SH-SY5Y (cell line): ENCODE measurements at regions not wholly inside any gene's neighbourhood (a gene's known extent, or its start where the extent isn't known, plus 50 kb on each side); places are given as distances from the start of the nearest gene placed in this dataset.

Source experiments
- GATA2 ChIP-seq: IDR thresholded peaks from 2 replicates; pipeline ENCODE4 v1.6.1; 2011; ENCODE audit warnings: mild to moderate bottlenecking, low read depth, low read length
- GATA3 ChIP-seq: IDR thresholded peaks from 2 replicates; pipeline ENCODE4 v1.6.1; 2011; ENCODE audit warnings: low read depth, mild to moderate bottlenecking, low read length, moderate library complexity

GRCh38 chr11:25435197-25435596 is 896.7 kb upstream of the ANO3 start:
- TF ChIP-seq GATA2 (no peak), GATA3 (no peak)

GRCh38 chr11:25436326-25436725 is 895.6 kb upstream of the ANO3 start:
- TF ChIP-seq GATA3 (no peak), GATA2 (no peak)

- TF ChIP-seq GATA2 (no peak), GATA3 (no peak)
Measured at GRCh38 chr11:25441421-25441820, 890.5 kb upstream of the ANO3 start.

- TF ChIP-seq GATA2: peak; percentile 91
- peak; percentile 79; the same call in 1 of the 2 replicates for TF ChIP-seq GATA3
Measured at GRCh38 chr11:25449091-25449490, 882.8 kb upstream of the ANO3 start.

- no peak for TF ChIP-seq GATA2
- no peak for TF ChIP-seq GATA3
Measured at GRCh38 chr11:25453471-25453870, 878.5 kb upstream of the ANO3 start.

GRCh38 chr11:25456211-25456610 is 875.7 kb upstream of the ANO3 start:
- TF ChIP-seq GATA2: no peak
- TF ChIP-seq GATA3: no peak

- no peak for TF ChIP-seq GATA3
- TF ChIP-seq GATA2: no peak
Measured at GRCh38 chr11:25483915-25484635, 847.9 kb upstream of the ANO3 start.

GRCh38 chr11:25485315-25485714 is 846.6 kb upstream of the ANO3 start:
- no peak for TF ChIP-seq GATA2
- TF ChIP-seq GATA3: no peak

- no peak for TF ChIP-seq GATA3
- TF ChIP-seq GATA2: no peak
Measured at GRCh38 chr11:25515576-25515975, 816.4 kb upstream of the ANO3 start.

GRCh38 chr11:25520459-25520858 is 811.5 kb upstream of the ANO3 start:
- TF ChIP-seq GATA3 (no peak), GATA2 (no peak)

- TF ChIP-seq GATA3 (no peak), GATA2 (no peak)
Measured at GRCh38 chr11:25527841-25528240, 804.1 kb upstream of the ANO3 start.

GRCh38 chr11:25529572-25529971 is 802.4 kb upstream of the ANO3 start:
- TF ChIP-seq GATA2 (no peak), GATA3 (no peak)

GRCh38 chr11:25535467-25536272 is 796.3 kb upstream of the ANO3 start:
- no peak for TF ChIP-seq GATA2
- no peak for TF ChIP-seq GATA3

GRCh38 chr11:25536289-25536688 is 795.6 kb upstream of the ANO3 start:
- no peak for TF ChIP-seq GATA2
- TF ChIP-seq GATA3: no peak

GRCh38 chr11:25537393-25537792 is 794.5 kb upstream of the ANO3 start:
- TF ChIP-seq GATA3 (no peak), GATA2 (no peak)
